WERI-Rb-1 (cell line): ENCODE measurements at regions not wholly inside any gene's neighbourhood (a gene's known extent, or its start where the extent isn't known, plus 50 kb on each side); places are given as distances from the start of the nearest gene placed in this dataset.

Source experiments
- DNase-seq: peaks from one replicate; pipeline ENCODE4 v3.0.0-alpha.2; 2020
- H3K27ac ChIP-seq: fragments of 250-450 bp; sonication (Bioruptor Pico); 2 replicates; pipeline ENCODE4 v1.5.1; 2020; ENCODE audit warnings: mild to moderate bottlenecking, moderate library complexity
- H3K27me3 ChIP-seq: fragments of 250-450 bp; sonication (Bioruptor Pico); 2 replicates; pipeline ENCODE4 v1.5.1; 2021; ENCODE audit warnings: mild to moderate bottlenecking, low read depth, moderate library complexity; ENCODE audit not compliant: insufficient read depth, severe bottlenecking
- H3K36me3 ChIP-seq: fragments of 250-450 bp; sonication (Bioruptor Pico); 2 replicates; pipeline ENCODE4 v1.5.1; 2020; ENCODE audit warnings: mild to moderate bottlenecking, moderate library complexity
- H3K4me3 ChIP-seq: 2 replicates; pipeline ENCODE4 v1.5.1; 2011; ENCODE audit warnings: low read depth, mild to moderate bottlenecking, control low read depth, low read length
- H3K9me3 ChIP-seq: fragments of 250-450 bp; sonication (Bioruptor Pico); 2 replicates; pipeline ENCODE4 v1.5.1; 2021; ENCODE audit warnings: mild to moderate bottlenecking, moderate library complexity; ENCODE audit not compliant: severe bottlenecking
- TF ChIP-seq, protein P1 (sequence below): IDR thresholded peaks from 2 replicates; pipeline ENCODE4 v1.5.1; 2011; ENCODE audit warnings: low read depth, mild to moderate bottlenecking, control low read depth, inconsistent platforms, low read length

DNA sequence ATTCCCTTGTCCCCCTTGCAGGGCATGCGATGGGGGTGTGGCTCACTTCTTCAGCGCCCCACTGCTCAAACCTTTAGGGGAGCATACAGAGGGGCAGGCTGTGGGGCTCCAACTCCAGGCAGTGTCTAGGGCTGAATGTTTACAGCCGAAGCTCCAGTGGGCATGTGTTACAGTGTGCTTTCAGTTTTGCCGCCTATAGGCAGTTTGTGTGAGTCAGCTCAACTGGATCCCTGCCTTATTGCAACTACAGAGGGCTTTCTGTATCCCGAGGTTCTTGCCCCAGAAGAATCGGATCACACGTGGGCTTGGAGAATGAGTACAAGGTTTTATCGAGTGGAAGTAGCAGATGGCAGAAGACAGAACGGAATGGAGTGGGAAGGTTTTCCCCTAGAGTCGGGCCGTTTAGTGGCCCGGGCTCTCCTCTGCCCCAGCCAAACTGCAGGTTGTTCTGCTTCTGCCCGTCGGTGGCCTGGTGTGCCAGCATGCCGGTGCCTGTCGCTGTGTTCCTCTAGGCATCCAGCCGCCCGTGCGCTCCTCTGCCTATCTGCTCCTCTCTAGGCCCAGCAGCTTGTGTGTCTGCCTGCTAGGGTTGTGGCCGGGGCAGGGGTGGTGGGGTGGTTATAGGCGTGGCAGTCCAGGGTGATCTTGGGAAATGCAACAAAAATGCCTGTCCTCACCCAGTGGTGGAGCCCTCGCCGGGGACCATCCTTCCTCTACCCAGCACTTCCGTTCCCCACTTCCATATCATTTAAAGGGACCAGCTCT, 435.9 kb upstream of the SGCG start:
- H3K36me3 ChIP-seq: no peaks in the 10 kb centered on the region
- H3K4me3 ChIP-seq: no peak overlapping the region
- no peaks in the 10 kb centered on the region for H3K9me3 ChIP-seq
- peaks cover 58% of the 10 kb centered on the region for H3K27me3 ChIP-seq
- no peak overlapping the region for H3K27ac ChIP-seq
- no peak for DNase-seq
- TF ChIP-seq, protein P1, sequence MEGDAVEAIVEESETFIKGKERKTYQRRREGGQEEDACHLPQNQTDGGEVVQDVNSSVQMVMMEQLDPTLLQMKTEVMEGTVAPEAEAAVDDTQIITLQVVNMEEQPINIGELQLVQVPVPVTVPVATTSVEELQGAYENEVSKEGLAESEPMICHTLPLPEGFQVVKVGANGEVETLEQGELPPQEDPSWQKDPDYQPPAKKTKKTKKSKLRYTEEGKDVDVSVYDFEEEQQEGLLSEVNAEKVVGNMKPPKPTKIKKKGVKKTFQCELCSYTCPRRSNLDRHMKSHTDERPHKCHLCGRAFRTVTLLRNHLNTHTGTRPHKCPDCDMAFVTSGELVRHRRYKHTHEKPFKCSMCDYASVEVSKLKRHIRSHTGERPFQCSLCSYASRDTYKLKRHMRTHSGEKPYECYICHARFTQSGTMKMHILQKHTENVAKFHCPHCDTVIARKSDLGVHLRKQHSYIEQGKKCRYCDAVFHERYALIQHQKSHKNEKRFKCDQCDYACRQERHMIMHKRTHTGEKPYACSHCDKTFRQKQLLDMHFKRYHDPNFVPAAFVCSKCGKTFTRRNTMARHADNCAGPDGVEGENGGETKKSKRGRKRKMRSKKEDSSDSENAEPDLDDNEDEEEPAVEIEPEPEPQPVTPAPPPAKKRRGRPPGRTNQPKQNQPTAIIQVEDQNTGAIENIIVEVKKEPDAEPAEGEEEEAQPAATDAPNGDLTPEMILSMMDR: no peak

DNA sequence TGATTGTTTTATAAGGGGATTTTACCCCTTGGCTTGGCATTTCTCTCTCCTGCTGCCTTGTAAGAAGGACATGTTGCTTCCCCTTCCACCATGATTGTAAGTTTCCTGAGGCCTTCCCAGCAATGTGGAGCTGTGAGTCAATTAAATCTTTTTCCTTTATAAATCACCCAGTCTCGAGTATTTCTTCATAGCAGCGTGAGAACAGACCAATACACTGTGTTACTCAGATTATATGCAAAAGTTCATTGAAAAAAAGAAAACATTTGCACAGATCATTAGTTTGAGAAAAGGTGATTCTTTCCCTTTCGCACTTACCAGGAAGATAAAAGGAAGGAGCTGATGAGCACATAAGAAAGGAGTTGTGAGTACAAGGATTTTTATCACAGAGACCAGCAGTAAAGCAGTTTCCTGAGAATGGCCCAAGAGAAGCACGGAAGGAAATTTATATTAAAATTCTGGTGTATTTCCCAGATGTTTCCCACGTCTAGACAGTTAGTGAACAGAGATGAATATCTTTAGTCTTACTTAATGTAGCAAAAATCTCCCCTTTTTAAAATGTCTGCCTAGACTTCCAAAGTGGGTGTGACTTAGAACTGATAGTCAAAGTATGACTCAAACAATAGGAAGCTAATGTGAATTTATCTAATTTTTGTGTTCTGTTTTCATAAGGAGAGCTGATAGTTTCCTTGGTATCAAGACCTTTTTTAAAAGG, 431.8 kb upstream of the SGCG start:
- TF ChIP-seq, protein P1: no peak
- H3K36me3 ChIP-seq: no peaks in the 10 kb centered on the region
- DNase-seq: no peak
- peaks cover 6% of the 10 kb centered on the region for H3K9me3 ChIP-seq
- no peak overlapping the region for H3K4me3 ChIP-seq
- H3K27ac ChIP-seq: no peak overlapping the region
- H3K27me3 ChIP-seq: peaks cover 62% of the 10 kb centered on the region

DNA sequence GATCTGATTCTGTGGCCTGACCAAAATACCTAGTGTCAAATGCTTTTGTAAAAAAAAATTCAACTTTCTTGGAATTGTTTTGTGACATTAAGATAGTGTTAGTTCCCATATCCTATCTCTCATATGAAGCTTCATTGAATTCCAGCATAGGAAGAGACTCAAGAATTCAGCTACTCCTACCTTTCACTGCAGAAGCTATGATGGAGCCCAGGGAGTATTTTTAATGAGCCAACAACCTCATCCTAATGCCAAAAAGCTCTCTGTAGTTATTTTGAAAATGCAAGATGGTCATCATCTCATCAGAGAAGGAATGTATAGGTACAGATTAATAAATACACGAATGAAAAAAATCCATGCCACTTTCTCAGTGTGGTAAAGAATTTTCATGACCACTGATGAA, 431.2 kb upstream of the SGCG start:
- H3K27me3 ChIP-seq: peaks cover 66% of the 10 kb centered on the region
- H3K4me3 ChIP-seq: no peak overlapping the region
- peaks cover 6% of the 10 kb centered on the region for H3K9me3 ChIP-seq
- no peak overlapping the region for H3K27ac ChIP-seq
- TF ChIP-seq, protein P1: no peak
- no peaks in the 10 kb centered on the region for H3K36me3 ChIP-seq
- DNase-seq: no peak

DNA sequence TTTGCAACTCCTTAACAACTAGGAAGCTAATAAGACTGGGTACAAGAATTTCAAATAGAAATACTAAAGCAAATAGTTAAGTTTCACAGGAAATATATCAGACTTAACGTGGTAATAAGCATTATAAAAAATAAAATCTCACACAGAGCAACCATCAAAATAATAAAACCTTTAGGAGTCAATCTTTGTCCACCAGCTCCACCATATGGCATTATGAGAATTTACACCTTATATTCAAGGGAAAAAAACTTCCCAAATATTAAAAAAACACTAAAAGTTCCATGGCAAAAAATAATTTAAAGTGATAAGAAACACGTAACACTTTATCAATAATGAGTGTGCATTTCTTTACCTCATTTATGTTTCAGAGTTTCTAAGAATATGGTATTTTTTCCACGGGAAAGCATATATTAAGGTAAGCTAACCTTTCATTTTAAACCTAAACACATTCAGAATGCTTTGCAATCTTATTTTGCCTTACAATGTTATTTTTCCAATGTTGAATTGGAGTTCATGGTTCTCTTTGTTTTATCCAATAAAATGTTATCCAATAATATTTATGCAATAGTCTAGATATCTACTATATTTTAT, 423.2 kb upstream of the SGCG start:
- no peaks in the 10 kb centered on the region for H3K36me3 ChIP-seq
- H3K27ac ChIP-seq: no peak overlapping the region
- DNase-seq: no peak
- H3K9me3 ChIP-seq: peaks cover 6% of the 10 kb centered on the region
- TF ChIP-seq, protein P1: no peak
- peaks cover 65% of the 10 kb centered on the region for H3K27me3 ChIP-seq
- H3K4me3 ChIP-seq: no peak overlapping the region

DNA sequence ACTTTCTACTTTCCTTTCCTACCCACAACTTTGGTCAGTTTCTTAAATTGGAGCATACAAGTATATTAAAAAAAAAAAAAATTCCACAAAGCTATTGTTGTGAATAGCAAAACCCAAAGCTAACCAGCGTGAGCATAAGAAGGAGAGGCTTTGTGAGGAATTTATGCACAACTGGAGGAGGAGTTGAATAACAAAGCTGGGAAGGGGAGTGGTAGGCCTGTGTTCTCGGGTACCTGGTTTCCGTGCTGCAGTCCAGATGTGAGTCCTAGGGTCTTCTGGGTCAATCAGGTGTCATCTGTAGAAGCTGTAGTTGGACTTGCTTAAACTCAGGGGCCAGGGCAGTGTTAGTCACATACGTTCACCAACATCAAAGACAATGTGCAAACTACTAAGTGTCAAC, 422.5 kb upstream of the SGCG start:
- peaks cover 5% of the 10 kb centered on the region for H3K9me3 ChIP-seq

More for the DNA sequence above, 422.5 kb upstream of the SGCG start:
- Histone ChIP-seq H3K27me3 (peaks cover 64% of the 10 kb centered on the region), H3K27ac (no peak overlapping the region), H3K36me3 (no peaks in the 10 kb centered on the region), H3K4me3 (no peak overlapping the region)
- DNase-seq: no peak
- TF ChIP-seq, protein P1: no peak
